Spleen (tissue), 7 donors: ENCODE measurements at regions not wholly inside any gene's neighbourhood (a gene's known extent, or its start where the extent isn't known, plus 50 kb on each side); places are given as distances from the start of the nearest gene placed in this dataset.

ENCODE experiments used
- POLR2A ChIP-seq, 3 donors: fragments of 450-650 bp; IDR thresholded peaks; one replicate each; pipeline ENCODE4 v1.5.1; 2017; ENCODE audit warnings: antibody characterized with exemption in 3 of 3, mild to moderate bottlenecking in 1 of 3
- POLR2AphosphoS5 ChIP-seq, 3 donors: sonication (generic); formaldehyde crosslinking; IDR thresholded peaks; one replicate each; pipeline ENCODE4 v1.5.1; 2017; ENCODE audit warnings: antibody characterized with exemption in 3 of 3
- TF ChIP-seq, protein P1 (sequence below), 11 experiments: fragments of 200-600 bp in 7 of 11; fragments of 450-650 bp in 4 of 11; sonication (generic) in 4 of 11; IDR thresholded peaks in 8 of 11; conservative IDR thresholded peaks in 3 of 11; 1 replicate in 7 of 11; 2 replicates in 4 of 11; pipeline versions ENCODE4 v1.4.0 to v1.8.0; 2016 to 2021; ENCODE audit warnings: antibody characterized with exemption in 11 of 11, inconsistent platforms in 4 of 11, mild to moderate bottlenecking in 1 of 11
- donor health status: DM: no; HTN: no; CAD: no; lungs with moderate emphysema.
- donor health status: DM: no; HTN: no; CAD: no.
- donor health status: DM: no; HTN: no; CAD: no.

DNA sequence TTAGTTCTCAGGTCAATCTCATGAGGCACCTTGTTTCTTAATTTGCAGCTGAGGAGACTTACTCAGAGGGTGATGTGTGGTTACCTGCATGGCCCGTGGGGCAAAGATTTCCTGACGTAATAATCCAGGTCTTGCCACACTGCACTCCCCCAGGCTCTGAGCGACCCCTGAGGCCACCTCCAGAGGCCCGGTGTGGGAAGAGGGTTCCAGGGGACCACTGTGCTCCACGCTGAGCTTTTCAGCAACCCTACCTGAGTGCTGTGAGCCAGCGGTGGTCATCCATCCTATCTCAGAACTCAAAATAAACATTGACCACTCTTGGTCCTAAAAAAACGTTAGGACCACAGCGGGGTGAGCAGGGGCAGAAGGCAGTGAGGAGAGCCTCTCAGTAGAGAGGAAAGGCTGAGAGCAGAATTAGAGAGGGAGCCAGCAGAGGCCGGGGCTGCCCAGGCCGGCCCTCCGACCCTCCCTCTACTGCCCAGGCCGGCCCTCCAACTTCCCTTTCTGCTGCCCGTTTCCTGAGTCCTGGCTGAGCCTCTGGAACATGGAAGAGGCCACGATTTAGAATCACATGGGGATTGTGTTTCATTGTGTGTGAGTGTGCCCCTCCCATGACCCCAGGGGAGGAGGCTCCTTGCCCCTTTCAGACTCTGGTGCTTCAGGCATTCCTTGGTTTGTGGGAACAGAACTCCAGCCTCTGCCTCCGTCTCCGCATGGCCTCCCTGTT is 188.2 kb upstream of the DIO3 start:
- TF ChIP-seq, protein P1, sequence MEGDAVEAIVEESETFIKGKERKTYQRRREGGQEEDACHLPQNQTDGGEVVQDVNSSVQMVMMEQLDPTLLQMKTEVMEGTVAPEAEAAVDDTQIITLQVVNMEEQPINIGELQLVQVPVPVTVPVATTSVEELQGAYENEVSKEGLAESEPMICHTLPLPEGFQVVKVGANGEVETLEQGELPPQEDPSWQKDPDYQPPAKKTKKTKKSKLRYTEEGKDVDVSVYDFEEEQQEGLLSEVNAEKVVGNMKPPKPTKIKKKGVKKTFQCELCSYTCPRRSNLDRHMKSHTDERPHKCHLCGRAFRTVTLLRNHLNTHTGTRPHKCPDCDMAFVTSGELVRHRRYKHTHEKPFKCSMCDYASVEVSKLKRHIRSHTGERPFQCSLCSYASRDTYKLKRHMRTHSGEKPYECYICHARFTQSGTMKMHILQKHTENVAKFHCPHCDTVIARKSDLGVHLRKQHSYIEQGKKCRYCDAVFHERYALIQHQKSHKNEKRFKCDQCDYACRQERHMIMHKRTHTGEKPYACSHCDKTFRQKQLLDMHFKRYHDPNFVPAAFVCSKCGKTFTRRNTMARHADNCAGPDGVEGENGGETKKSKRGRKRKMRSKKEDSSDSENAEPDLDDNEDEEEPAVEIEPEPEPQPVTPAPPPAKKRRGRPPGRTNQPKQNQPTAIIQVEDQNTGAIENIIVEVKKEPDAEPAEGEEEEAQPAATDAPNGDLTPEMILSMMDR (IDR thresholded peaks at IDR 0.05 in 8 of 11, conservative IDR thresholded peaks at IDR 0.05 in 3 of 11) = no peak
- no peak for TF ChIP-seq POLR2A (IDR thresholded peaks at IDR 0.05)
- no peak for TF ChIP-seq POLR2AphosphoS5 (IDR thresholded peaks at IDR 0.05)
